ENCODE measurements at regions not wholly inside any gene's neighbourhood (a gene's known extent, or its start where the extent isn't known, plus 50 kb on each side); places are given as distances from the start of the nearest gene placed in this dataset.

- TF ChIP-seq CEBPB (IDR thresholded peaks at IDR 0.05; ENCODE audit: low read depth, low read length): no peak
- no peak for TF ChIP-seq POLR2AphosphoS5 (IDR thresholded peaks at IDR 0.05; ENCODE audit: low read depth, low read length)
- no peak for TF ChIP-seq CBX8 (IDR thresholded peaks at IDR 0.05; ENCODE audit: borderline replicate concordance, low read depth, low read length)
- no peak for TF ChIP-seq YY1 (IDR thresholded peaks at IDR 0.05; ENCODE audit: low read depth, low read length)
- no peak for TF ChIP-seq CHD2 (IDR thresholded peaks at IDR 0.05; ENCODE audit: low read length)
- TF ChIP-seq KDM5A (IDR thresholded peaks at IDR 0.05; ENCODE audit: low read length): no peak
- TF ChIP-seq BRCA1 (IDR thresholded peaks at IDR 0.05; ENCODE audit: low read depth, low read length): no peak
- no peak for TF ChIP-seq PHF8 (conservative IDR thresholded peaks at IDR 0.05; ENCODE audit: low read depth, low read length)
- TF ChIP-seq JUN (IDR thresholded peaks at IDR 0.05; ENCODE audit: low read depth, low read length): no peak
- TF ChIP-seq ASH2L (IDR thresholded peaks at IDR 0.05; ENCODE audit: low read length): no peak
- no peak for TF ChIP-seq USF2 (IDR thresholded peaks at IDR 0.05; ENCODE audit: low read length)
- Histone ChIP-seq H3K9me3 (ENCODE audit: insufficient read depth in 2 of 2, low read depth in 1 of 2, low read length in 1 of 2) (no peaks in the 10 kb centered on the region), H3K27me3 (replicated peaks in 1 of 4; ENCODE audit: control insufficient read depth in 3 of 4, extremely low read depth in 1 of 4, insufficient read depth in 3 of 4, low read length in 3 of 4) (no peaks in the 10 kb centered on the region), H2BK15ac (ENCODE audit: low read length) (no peak overlapping the region), H3K23ac (ENCODE audit: insufficient read length) (no peak overlapping the region), H3K56ac (replicated peaks; ENCODE audit: insufficient read length, low read depth, low read length) (no peak overlapping the region), H2AFZ (ENCODE audit: low read length) (no peak overlapping the region), H2BK20ac (ENCODE audit: low read length) (no peak overlapping the region), H4K5ac (ENCODE audit: insufficient read length, low read depth, low read length) (no peak overlapping the region), H3K79me1 (ENCODE audit: low read depth, low read length) (no peaks in the 10 kb centered on the region), H2BK12ac (ENCODE audit: low read depth, low read length) (no peak overlapping the region), H2BK120ac (replicated peaks; ENCODE audit: low read depth, low read length) (no peak overlapping the region), H3K4me2 (ENCODE audit: insufficient read depth in 1 of 2, low read depth in 2 of 2, low read length in 2 of 2) (no peak overlapping the region), H3K36me3 (ENCODE audit: control insufficient read depth in 2 of 4, insufficient read depth in 4 of 4, low read length in 3 of 4) (no peaks in the 10 kb centered on the region), H2AK5ac (ENCODE audit: low read depth, low read length) (no peak overlapping the region), H4K8ac (ENCODE audit: extremely low read depth, insufficient read depth, low read length) (no peak overlapping the region), H3K18ac (ENCODE audit: extremely low read depth, low read length) (no peak overlapping the region), H3K14ac (ENCODE audit: insufficient read length) (no peak overlapping the region), H2BK5ac (ENCODE audit: low read depth, low read length) (no peak overlapping the region), H3K4ac (replicated peaks; ENCODE audit: insufficient read length, low read depth, low read length) (no peak overlapping the region), H3K4me3 (ENCODE audit: extremely low read depth in 1 of 4, insufficient read depth in 2 of 4, low read depth in 3 of 4, low read length in 4 of 4) (no peak overlapping the region), H3K23me2 (ENCODE audit: low read depth, low read length) (no peaks in the 10 kb centered on the region), H3K9ac (replicated peaks in 1 of 4; ENCODE audit: extremely low read depth in 1 of 4, low read depth in 3 of 4, low read length in 3 of 4) (no peak overlapping the region), H4K91ac (replicated peaks; ENCODE audit: insufficient read length, low read length) (no peak overlapping the region), H3K27ac (ENCODE audit: low read depth, low read length) (no peak overlapping the region), H3K79me2 (ENCODE audit: control insufficient read depth in 1 of 2, insufficient read depth in 2 of 2, low read length in 2 of 2) (no peaks in the 10 kb centered on the region), H4K20me1 (replicated peaks in 1 of 2; ENCODE audit: control insufficient read depth in 1 of 2, insufficient read depth in 2 of 2, low read length in 2 of 2) (no peaks in the 10 kb centered on the region), H3K4me1 (replicated peaks in 1 of 4; ENCODE audit: control insufficient read depth in 3 of 4, insufficient read depth in 4 of 4, low read length in 3 of 4) (peaks cover 0 to 3% (median 3%) of the 10 kb centered on the region in 4 experiments; a peak in 2 of 7 replicates)
- FAIRE-seq (no peak), DNase-seq (ENCODE audit: low read depth in 1 of 2, low spot score in 2 of 2) (no peak)
- WGBS, 2 experiments (ENCODE audit: extremely low coverage in 1 of 2, insufficient coverage in 1 of 2, insufficient read length in 1 of 2, insufficient replicate concordance in 2 of 2, low coverage in 1 of 2, low lambda C conversion rate in 2 of 2, missing lambda C conversion rate in 1 of 2): 67% methylated on average over 1 of the region's 1 CpG; no CpG with 5 or more reads in 1 of the 2 experiments
- CTCF ChIA-PET (ENCODE audit: partially characterized antibody): interaction anchor here (1.0 kb wide), 1 partner anchor 9 kb away, joined by 3 read pairs; no protein-coding TSS in a partner anchor
- POLR2A ChIA-PET (ENCODE audit: partially characterized antibody): no interaction called here
Measured at GRCh38 chr9:90012949-90013348, 408.1 kb downstream of the GADD45G start.

Data from H1 (cell line).